Cardiac muscle cell (in vitro differentiated cells and primary cell): ENCODE measurements at regions not wholly inside any gene's neighbourhood (a gene's known extent, or its start where the extent isn't known, plus 50 kb on each side); places are given as distances from the start of the nearest gene placed in this dataset.
A peak's percentile ranks its signal among the peaks of the same experiment; 100 is the strongest.

ENCODE experiments used
- DNase-seq, 2 donors: peaks; one replicate each; pipeline versions ENCODE4 v3.0.0 to v3.0.0-alpha.2; 2010 to 2017; ENCODE audit warnings: low read depth in 1 of 2, low spot score in 1 of 2
- H3K27ac ChIP-seq: fragments of 200-600 bp; sonication (generic); 2 replicates; pipeline ENCODE4 v1.5.1; 2016
- H3K27me3 ChIP-seq: fragments of 200-600 bp; sonication (generic); 2 replicates; pipeline ENCODE4 v1.6.0; 2016; ENCODE audit warnings: control low read depth
- H3K36me3 ChIP-seq: fragments of 200-600 bp; sonication (generic); 2 replicates; pipeline ENCODE4 v1.5.1; 2016; ENCODE audit warnings: control low read depth
- H3K4me1 ChIP-seq: fragments of 200-600 bp; sonication (generic); 2 replicates; pipeline ENCODE4 v1.8.1; 2017; ENCODE audit warnings: low read depth, mild to moderate bottlenecking, mixed run types
- H3K4me3 ChIP-seq: fragments of 200-600 bp; sonication (generic); 2 replicates; pipeline ENCODE4 v1.5.1; 2016; ENCODE audit warnings: mild to moderate bottlenecking
- H3K9me3 ChIP-seq: fragments of 200-600 bp; sonication (generic); 2 replicates; pipeline ENCODE4 v1.5.1; 2017; ENCODE audit warnings: low read depth, mild to moderate bottlenecking, control low read depth
- CTCF ChIP-seq: IDR thresholded peaks from 2 replicates; pipeline ENCODE4 v1.5.1; 2012; ENCODE audit warnings: low read depth, mild to moderate bottlenecking, low read length

GRCh38 chr13:84654654-84655275, 772.5 kb upstream of the SLITRK1 start:
- Histone ChIP-seq H3K36me3 (no peaks in the 10 kb centered on the region), H3K4me3 (no peak overlapping the region), H3K27me3 (no peaks in the 10 kb centered on the region), H3K9me3 (no peaks in the 10 kb centered on the region), H3K27ac (no peak overlapping the region), H3K4me1 (no peaks in the 10 kb centered on the region)
- DNase-seq = no peak
- TF ChIP-seq CTCF = no peak

DNA sequence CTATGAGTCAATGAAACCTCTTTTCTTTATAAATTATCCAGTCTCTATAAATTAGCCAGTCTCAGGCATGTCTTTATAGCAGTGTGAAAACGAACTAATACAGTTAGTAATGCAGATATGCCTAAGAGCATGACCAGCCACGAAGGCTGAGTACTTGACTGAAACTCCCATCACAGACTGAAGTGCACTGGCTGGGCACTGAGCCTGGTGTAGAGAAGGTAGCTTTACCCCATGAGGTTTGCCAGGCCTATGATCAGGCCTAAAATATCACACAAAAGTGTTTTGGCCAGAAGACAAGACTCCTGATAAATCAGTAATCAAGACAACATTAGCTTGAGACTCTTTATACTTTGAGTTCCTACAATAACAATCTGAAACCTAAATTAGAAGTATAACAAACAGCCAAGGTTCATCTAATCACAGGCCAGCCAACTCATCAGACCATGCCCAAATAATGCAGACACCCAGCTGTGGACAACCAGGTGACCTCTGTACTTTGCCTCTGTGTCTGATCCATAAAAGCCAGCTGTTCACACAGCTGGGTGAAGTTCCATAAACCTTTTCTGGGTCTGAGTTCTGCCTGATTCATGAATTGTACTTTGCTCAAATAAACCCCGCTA, 771.8 kb upstream of the SLITRK1 start:
- TF ChIP-seq CTCF = no peak
- H3K27me3 ChIP-seq = no peaks in the 10 kb centered on the region
- no peak overlapping the region for H3K4me3 ChIP-seq
- H3K4me1 ChIP-seq = no peaks in the 10 kb centered on the region
- H3K36me3 ChIP-seq = no peaks in the 10 kb centered on the region
- H3K9me3 ChIP-seq = no peaks in the 10 kb centered on the region
- no peak for DNase-seq
- H3K27ac ChIP-seq = no peak overlapping the region

- Histone ChIP-seq H3K27me3 (no peaks in the 10 kb centered on the region), H3K9me3 (no peaks in the 10 kb centered on the region), H3K27ac (no peak overlapping the region), H3K36me3 (no peaks in the 10 kb centered on the region), H3K4me3 (no peak overlapping the region), H3K4me1 (no peaks in the 10 kb centered on the region)
- TF ChIP-seq CTCF = no peak
- no peak for DNase-seq
Observed at GRCh38 chr13:84651705-84652104, 769.4 kb upstream of the SLITRK1 start.

DNA sequence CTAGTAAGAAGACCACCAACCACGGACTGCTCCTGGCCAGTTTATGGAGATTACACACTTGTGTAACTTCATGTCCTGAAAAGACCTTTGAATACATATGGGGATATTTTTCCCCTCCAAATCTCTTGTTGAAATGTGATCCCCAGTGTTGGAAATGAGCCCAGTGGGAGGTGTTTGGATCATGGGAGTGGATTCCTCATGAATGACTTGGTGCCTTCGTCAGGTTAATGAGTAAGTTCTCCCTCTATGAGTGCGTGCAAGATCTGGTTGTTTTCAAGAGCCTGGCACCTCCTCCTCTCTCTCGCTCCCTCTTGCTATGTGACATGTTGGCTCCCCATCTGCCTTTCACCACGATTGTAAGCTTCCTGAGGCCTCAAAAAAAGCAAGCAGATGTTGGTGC, 769.0 kb upstream of the SLITRK1 start:
- Histone ChIP-seq H3K4me1 (no peaks in the 10 kb centered on the region), H3K27me3 (no peaks in the 10 kb centered on the region), H3K9me3 (no peaks in the 10 kb centered on the region), H3K4me3 (no peak overlapping the region), H3K36me3 (no peaks in the 10 kb centered on the region), H3K27ac (no peak overlapping the region)
- peak in 1 of 2 donors; percentile 90 for DNase-seq
- TF ChIP-seq CTCF = no peak

DNA sequence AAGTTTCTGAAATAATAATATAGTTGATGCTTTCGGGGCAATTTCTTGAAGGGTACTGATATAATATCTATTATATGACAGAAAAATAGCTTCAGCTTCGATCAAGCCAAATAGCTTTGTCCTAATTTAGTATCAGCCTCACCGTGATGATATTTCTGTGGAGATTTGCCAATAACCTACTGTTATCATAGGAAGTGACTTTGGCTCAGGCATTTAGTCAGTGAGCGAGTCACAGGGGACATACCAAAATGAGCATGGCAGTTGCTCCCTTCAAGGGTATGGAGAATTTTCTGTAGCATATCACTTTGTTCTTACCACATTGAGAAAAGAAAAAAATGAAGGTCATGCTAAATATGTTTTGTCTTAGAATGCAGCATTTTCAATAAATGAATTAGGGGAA, 767.6 kb upstream of the SLITRK1 start:
- no peak for TF ChIP-seq CTCF
- H3K36me3 ChIP-seq = no peaks in the 10 kb centered on the region

More for the DNA sequence above, 767.6 kb upstream of the SLITRK1 start:
- H3K27ac ChIP-seq = no peak overlapping the region
- H3K4me1 ChIP-seq = no peaks in the 10 kb centered on the region
- no peaks in the 10 kb centered on the region for H3K9me3 ChIP-seq
- no peak for DNase-seq
- no peak overlapping the region for H3K4me3 ChIP-seq
- H3K27me3 ChIP-seq = no peaks in the 10 kb centered on the region
